Nephron progenitor cell (in vitro differentiated cells): ENCODE measurements at regions not wholly inside any gene's neighbourhood (a gene's known extent, or its start where the extent isn't known, plus 50 kb on each side); places are given as distances from the start of the nearest gene placed in this dataset.

Source experiments
- DNase-seq: peaks from one replicate; pipeline ENCODE4 v3.0.0; 2021
- H3K27ac Mint-ChIP-seq: 2 replicates; pipeline ENCODE4 v1.8.0; 2021; ENCODE audit warnings: mild to moderate bottlenecking, moderate library complexity, mixed read lengths
- H3K27me3 Mint-ChIP-seq: 2 replicates; pipeline ENCODE4 v1.8.0; 2021; ENCODE audit warnings: mild to moderate bottlenecking, low read depth, mixed read lengths; ENCODE audit not compliant: poor library complexity
- H3K36me3 Mint-ChIP-seq: 2 replicates; pipeline ENCODE4 v1.8.0; 2021; ENCODE audit warnings: low read depth, mixed read lengths
- H3K4me1 Mint-ChIP-seq: 2 replicates; pipeline ENCODE4 v1.8.0; 2021; ENCODE audit warnings: mixed read lengths
- H3K4me3 Mint-ChIP-seq: 2 replicates; pipeline ENCODE4 v1.8.0; 2021; ENCODE audit warnings: mild to moderate bottlenecking, moderate library complexity, mixed read lengths
- H3K9me3 Mint-ChIP-seq: 2 replicates; pipeline ENCODE4 v1.8.0; 2021; ENCODE audit warnings: mild to moderate bottlenecking, moderate library complexity, mixed read lengths
- TF ChIP-seq, protein P1 (sequence below): fragments of 200-600 bp; sonication (generic); IDR thresholded peaks from 2 replicates; pipeline ENCODE4 v1.5.0; 2021; ENCODE audit warnings: antibody characterized with exemption

DNA sequence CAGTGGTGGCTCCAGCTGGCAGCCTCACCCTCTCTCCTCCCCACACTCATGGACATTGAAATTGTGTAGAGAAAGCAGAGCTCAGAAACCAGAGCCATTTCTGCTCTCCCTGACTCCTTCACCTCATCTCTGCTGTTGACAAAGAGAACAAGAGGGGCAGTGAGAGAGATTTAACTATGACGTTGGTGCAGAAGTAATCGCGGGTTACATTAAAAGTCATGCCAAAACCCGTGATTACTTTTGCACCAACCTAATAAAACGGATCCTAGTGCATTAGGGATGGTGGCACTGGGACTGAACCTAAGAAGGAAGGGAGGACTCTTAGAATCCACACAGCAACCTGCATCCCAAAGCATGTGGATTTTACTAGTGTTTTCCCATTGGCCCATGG is 113.3 kb upstream of the CDC42EP3 start:
- Mint-ChIP-seq H3K36me3 (no peaks in the 10 kb centered on the region), H3K4me1 (peaks cover 19% of the 10 kb centered on the region), H3K27ac (no peak overlapping the region), H3K27me3 (peaks cover 3% of the 10 kb centered on the region), H3K9me3 (peaks cover 27% of the 10 kb centered on the region), H3K4me3 (no peak overlapping the region)
- TF ChIP-seq, protein P1, sequence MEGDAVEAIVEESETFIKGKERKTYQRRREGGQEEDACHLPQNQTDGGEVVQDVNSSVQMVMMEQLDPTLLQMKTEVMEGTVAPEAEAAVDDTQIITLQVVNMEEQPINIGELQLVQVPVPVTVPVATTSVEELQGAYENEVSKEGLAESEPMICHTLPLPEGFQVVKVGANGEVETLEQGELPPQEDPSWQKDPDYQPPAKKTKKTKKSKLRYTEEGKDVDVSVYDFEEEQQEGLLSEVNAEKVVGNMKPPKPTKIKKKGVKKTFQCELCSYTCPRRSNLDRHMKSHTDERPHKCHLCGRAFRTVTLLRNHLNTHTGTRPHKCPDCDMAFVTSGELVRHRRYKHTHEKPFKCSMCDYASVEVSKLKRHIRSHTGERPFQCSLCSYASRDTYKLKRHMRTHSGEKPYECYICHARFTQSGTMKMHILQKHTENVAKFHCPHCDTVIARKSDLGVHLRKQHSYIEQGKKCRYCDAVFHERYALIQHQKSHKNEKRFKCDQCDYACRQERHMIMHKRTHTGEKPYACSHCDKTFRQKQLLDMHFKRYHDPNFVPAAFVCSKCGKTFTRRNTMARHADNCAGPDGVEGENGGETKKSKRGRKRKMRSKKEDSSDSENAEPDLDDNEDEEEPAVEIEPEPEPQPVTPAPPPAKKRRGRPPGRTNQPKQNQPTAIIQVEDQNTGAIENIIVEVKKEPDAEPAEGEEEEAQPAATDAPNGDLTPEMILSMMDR, result no peak
- no peak for DNase-seq

DNA sequence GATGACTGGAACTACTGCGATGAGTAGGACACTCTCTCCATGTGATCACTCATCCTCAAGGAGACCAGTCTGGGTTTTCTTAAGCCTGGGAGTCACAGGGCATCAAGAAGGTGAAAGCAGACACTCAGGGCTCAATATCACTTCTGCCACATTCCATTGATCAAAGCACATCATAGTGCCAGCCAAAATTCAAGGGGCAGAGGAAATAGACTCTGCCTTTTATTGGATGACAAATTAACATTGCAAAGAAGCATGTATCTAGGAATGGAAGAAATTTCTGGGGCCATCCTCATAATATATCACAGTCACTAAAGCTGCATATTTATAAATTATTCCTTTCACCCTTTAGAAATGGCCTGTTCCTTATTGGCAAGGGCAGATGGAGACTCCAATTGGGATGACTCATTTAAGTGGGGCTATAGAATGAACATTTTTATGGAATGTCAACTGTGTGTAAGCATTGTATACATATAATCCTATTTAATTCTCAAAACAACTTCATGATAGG is 114.8 kb upstream of the CDC42EP3 start:
- H3K4me3 Mint-ChIP-seq, result no peak overlapping the region
- H3K27me3 Mint-ChIP-seq, result peaks cover 3% of the 10 kb centered on the region
- H3K27ac Mint-ChIP-seq, result no peak overlapping the region
- TF ChIP-seq, protein P1, result no peak
- H3K36me3 Mint-ChIP-seq, result no peaks in the 10 kb centered on the region
- peaks cover 32% of the 10 kb centered on the region for H3K9me3 Mint-ChIP-seq
- no peak for DNase-seq
- peaks cover 15% of the 10 kb centered on the region for H3K4me1 Mint-ChIP-seq

DNA sequence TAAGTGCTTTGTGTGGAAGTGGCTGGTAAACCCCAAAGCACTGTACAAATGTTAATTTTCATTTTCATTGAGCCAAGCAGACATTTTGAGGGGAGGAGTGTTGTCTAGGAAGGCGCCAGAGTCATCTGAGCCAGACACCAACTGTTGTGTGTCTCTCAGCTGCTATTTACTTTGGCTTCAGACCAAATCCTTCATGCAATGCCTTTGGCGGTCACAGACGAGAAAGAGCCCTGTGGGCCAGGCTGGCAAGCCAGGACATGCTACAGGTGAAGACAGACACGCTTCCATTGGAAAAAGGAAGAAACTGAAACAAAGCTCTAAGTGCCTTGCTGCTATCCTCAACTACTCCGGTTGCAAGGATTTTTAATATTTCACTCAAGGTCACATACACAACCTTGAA is 115.4 kb upstream of the CDC42EP3 start:
- peaks cover 3% of the 10 kb centered on the region for H3K27me3 Mint-ChIP-seq
- H3K27ac Mint-ChIP-seq, result no peak overlapping the region
- H3K36me3 Mint-ChIP-seq, result no peaks in the 10 kb centered on the region
- peaks cover 32% of the 10 kb centered on the region for H3K9me3 Mint-ChIP-seq
- TF ChIP-seq, protein P1, result no peak
- no peak overlapping the region for H3K4me3 Mint-ChIP-seq
- no peak for DNase-seq
- peaks cover 12% of the 10 kb centered on the region for H3K4me1 Mint-ChIP-seq

DNA sequence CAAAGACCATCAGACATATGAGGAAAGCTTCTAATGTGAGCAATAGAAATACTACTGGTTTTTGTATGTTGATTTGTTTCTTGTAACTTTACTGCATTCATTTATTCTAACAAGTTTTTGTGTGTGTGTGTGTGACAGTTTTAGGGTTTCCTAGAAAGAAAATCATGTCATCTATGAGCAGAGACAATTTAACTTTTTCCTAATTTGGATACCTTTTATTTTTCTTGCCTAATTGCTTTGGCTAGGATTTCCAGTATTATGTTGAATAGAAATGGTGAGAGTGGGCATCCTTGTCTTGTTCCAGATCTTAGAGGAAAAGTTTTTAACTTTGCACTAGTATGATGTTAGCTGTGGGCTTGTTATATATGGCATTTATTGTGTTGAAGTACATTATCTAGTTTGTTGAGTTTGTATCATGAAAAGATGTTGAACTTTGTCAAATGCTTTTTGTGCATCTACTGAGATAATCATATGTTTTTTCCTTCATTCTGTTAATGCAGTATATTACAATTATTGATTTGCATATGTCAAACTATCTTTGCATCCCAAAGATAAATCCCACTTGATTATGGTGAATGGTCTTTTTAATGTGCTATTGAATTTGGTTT is 117.3 kb upstream of the CDC42EP3 start:
- Mint-ChIP-seq H3K27me3 (peaks cover 3% of the 10 kb centered on the region), H3K4me3 (no peak overlapping the region), H3K27ac (no peak overlapping the region), H3K4me1 (no peaks in the 10 kb centered on the region), H3K36me3 (no peaks in the 10 kb centered on the region), H3K9me3 (peaks cover 32% of the 10 kb centered on the region)
- DNase-seq, result no peak
- TF ChIP-seq, protein P1, result no peak

GRCh38 chr2:37790019-37790418 is 118.6 kb upstream of the CDC42EP3 start:
- Mint-ChIP-seq H3K27me3 (no peaks in the 10 kb centered on the region), H3K27ac (no peak overlapping the region), H3K4me3 (no peak overlapping the region), H3K36me3 (no peaks in the 10 kb centered on the region), H3K9me3 (peaks cover 32% of the 10 kb centered on the region), H3K4me1 (peaks cover 4% of the 10 kb centered on the region)
- DNase-seq, result no peak
- TF ChIP-seq, protein P1, result no peak

DNA sequence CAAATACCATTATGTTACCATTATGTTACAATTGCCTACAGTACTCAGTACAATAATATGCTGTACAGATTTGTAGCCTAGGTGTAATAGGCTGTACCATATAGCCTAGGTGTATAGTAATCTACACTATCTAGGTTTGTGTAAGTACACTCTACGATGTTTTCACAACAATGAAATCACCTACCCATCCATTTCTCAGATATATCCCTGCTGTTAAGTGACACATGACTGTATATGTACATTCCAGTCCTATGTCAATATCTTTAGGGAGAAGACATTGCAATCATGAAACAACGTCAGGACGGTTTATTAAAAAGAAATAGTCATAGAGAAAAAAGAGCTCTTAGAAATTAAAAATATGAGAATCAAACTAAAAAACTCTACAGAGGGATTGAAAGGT is 119.0 kb upstream of the CDC42EP3 start:
- Mint-ChIP-seq H3K4me1 (peaks cover 4% of the 10 kb centered on the region), H3K9me3 (peaks cover 32% of the 10 kb centered on the region), H3K4me3 (no peak overlapping the region), H3K36me3 (no peaks in the 10 kb centered on the region), H3K27ac (no peak overlapping the region), H3K27me3 (no peaks in the 10 kb centered on the region)
- TF ChIP-seq, protein P1, result no peak
- DNase-seq, result no peak
